Spinal cord (tissue), 9 donors: ENCODE measurements at regions not wholly inside any gene's neighbourhood (a gene's known extent, or its start where the extent isn't known, plus 50 kb on each side); places are given as distances from the start of the nearest gene placed in this dataset.

ENCODE experiments used
- DNase-seq, 6 donors: peaks; one replicate each; pipeline versions ENCODE4 v3.0.0 to v3.0.0-alpha.2; 2013 to 2015; ENCODE audit warnings: low spot score in 6 of 6, low read depth in 4 of 6
- H3K27ac ChIP-seq: one replicate; pipeline ENCODE4 v1.5.1; 2013; ENCODE audit warnings: low read depth, low read length, control low read depth
- H3K27me3 ChIP-seq: one replicate; pipeline ENCODE4 v1.6.1; 2013; ENCODE audit warnings: low read length; ENCODE audit not compliant: control insufficient read depth, insufficient read depth
- H3K36me3 ChIP-seq: one replicate; pipeline ENCODE4 v1.6.1; 2013; ENCODE audit warnings: low read length; ENCODE audit not compliant: control insufficient read depth, insufficient read depth
- H3K4me1 ChIP-seq: one replicate; pipeline ENCODE4 v1.6.1; 2013; ENCODE audit warnings: low read length; ENCODE audit not compliant: control insufficient read depth, insufficient read depth
- H3K4me3 ChIP-seq: one replicate; pipeline ENCODE4 v1.5.1; 2013; ENCODE audit warnings: low read depth, low read length, control low read depth
- H3K9me3 ChIP-seq: one replicate; pipeline ENCODE4 v1.6.1; 2013; ENCODE audit warnings: low read length; ENCODE audit not compliant: control insufficient read depth, insufficient read depth
- WGBS: methylation state at CpG from one replicate; pipeline ENCODE4 v1.1.5; 2013; ENCODE audit warnings: missing lambda C conversion rate; ENCODE audit not compliant: insufficient coverage; 5-methylcytosine and 5-hydroxymethylcytosine counted together
- donor health status: healthy.

DNA sequence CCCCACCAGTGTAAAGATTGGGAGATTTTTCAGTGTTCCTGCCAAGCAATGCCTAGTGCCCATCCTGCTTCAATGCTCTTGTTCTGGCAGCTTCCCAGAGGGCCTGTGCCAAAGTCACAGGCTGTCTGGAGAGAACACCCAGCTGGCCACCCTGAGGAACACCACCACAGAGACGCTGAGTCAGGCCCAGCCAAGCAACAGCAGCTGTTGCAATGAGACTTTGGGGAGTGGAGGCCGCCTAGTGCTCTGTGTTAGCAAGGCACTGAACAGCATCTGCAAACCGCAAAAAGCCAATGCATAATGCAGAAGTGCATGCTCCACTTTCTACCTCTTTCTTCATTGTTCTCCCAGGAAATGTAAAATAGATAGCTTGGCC, 168.1 kb downstream of the NXPE2 start:
- peak in 5 of 6 donors; percentile 27 to 95 (median 53) for DNase-seq
- no peaks in the 10 kb centered on the region for H3K27me3 ChIP-seq
- no peaks in the 10 kb centered on the region for H3K9me3 ChIP-seq
- 50% methylated on average over 3 of the region's 3 CpGs for WGBS
- no peak overlapping the region for H3K27ac ChIP-seq
- peaks cover 10% of the 10 kb centered on the region for H3K4me1 ChIP-seq
- no peaks in the 10 kb centered on the region for H3K36me3 ChIP-seq
- H3K4me3 ChIP-seq: no peak overlapping the region

DNA sequence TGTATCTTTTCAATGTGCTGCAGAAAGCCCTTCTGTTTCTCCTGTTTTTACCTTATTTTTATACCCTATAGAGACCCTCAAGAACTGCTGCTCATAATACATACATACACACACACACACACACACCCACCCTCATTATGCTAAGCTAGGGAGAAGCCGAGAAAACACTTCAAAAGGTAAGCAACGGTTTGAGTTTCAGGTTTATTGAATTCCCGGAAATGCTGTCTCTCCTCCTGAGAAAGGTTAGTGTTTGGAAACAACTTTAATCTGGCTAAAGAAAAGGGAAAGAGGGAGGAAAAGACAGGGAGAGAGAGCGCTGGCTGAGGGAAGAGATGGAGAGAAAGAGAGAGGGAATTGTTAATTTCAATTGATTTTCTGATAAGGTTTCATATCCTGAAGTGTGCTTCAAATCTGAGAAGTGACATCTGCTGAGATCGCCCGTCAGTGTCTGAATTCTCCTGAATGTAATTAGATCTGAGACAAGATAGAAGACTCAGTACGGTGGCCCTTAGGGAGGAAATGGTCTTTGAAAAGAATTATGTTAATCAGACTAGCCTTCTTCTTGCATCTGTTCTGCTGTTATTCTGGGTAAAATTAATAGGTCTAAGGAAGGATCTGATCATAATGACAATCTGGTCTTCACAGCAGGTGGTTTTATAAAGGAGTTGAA, 169.1 kb downstream of the NXPE2 start:
- H3K27me3 ChIP-seq: no peaks in the 10 kb centered on the region
- H3K4me1 ChIP-seq: peaks cover 10% of the 10 kb centered on the region
- H3K27ac ChIP-seq: no peak overlapping the region
- H3K36me3 ChIP-seq: no peaks in the 10 kb centered on the region
- H3K4me3 ChIP-seq: no peak overlapping the region
- DNase-seq: peak in 1 of 6 donors; percentile 62
- 45% methylated on average over 6 of the region's 7 CpGs for WGBS
- no peaks in the 10 kb centered on the region for H3K9me3 ChIP-seq

DNA sequence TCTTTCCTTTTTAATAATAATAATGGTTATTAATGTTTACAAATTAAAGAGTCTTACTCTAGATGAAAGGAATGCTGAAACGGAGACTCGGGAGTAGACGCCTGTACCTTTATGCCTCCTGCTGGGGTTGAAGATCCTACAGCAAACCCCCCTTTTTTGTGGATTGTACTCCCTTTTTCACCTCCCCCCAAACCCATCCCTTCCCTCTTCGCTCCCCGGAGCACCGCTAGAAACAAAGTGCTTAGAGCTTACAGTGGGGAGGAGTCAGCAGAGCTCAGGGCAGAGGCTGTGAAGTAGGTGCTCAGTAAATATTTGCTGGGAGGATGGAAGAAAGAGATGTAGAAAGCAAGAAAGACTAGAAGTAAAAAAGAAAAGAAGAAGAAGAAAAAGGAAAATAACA, 169.7 kb downstream of the NXPE2 start:
- 50% methylated on average over 3 of the region's 6 CpGs for WGBS
- Histone ChIP-seq H3K4me3 (no peak overlapping the region), H3K4me1 (peaks cover 10% of the 10 kb centered on the region), H3K27ac (no peak overlapping the region), H3K27me3 (no peaks in the 10 kb centered on the region), H3K9me3 (no peaks in the 10 kb centered on the region), H3K36me3 (no peaks in the 10 kb centered on the region)
- no peak for DNase-seq

- Histone ChIP-seq H3K4me3 (no peak overlapping the region), H3K4me1 (no peaks in the 10 kb centered on the region), H3K36me3 (no peaks in the 10 kb centered on the region), H3K27me3 (no peaks in the 10 kb centered on the region), H3K9me3 (peaks cover 3% of the 10 kb centered on the region), H3K27ac (no peak overlapping the region)
- DNase-seq: peak in 2 of 6 donors; percentile 18 to 35
- 67% methylated on average over 1 of the region's 4 CpGs for WGBS
Observed at GRCh38 chr11:114857281-114857680, 179.0 kb downstream of the NXPE2 start.

DNA sequence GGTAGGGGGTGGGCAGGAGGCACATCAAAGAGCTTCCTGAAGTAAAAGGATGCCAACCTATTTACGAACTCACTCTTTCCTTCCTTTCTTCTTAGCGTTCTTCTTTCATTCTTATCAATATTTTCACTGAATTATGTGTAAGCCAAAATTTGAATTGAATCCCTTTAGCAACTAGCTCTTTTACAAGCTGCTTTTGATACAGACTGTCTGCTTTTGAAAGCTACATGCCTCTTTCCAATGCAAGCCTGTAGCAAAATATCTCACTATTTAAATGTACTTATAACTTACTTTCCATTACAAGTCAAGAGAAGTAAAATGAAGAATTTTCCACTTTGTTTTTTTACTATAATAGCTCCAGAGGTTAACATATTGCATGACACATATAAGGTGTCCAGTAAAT, 186.6 kb downstream of the NXPE2 start:
- WGBS: no CpG with 5 or more reads among the region's 2 CpGs
- Histone ChIP-seq H3K36me3 (no peaks in the 10 kb centered on the region), H3K4me1 (no peaks in the 10 kb centered on the region), H3K27me3 (no peaks in the 10 kb centered on the region), H3K9me3 (no peaks in the 10 kb centered on the region), H3K4me3 (no peak overlapping the region), H3K27ac (no peak overlapping the region)
- DNase-seq: no peak

GRCh38 chr11:114876234-114876633, 197.9 kb downstream of the NXPE2 start:
- H3K27me3 ChIP-seq: no peaks in the 10 kb centered on the region
- peaks cover under 1% of the 10 kb centered on the region for H3K4me1 ChIP-seq
- no peak overlapping the region for H3K27ac ChIP-seq
- H3K4me3 ChIP-seq: no peak overlapping the region
- no peaks in the 10 kb centered on the region for H3K36me3 ChIP-seq
- no peaks in the 10 kb centered on the region for H3K9me3 ChIP-seq
- no peak for DNase-seq
- WGBS: 64% methylated on average over 5 of the region's 6 CpGs

DNA sequence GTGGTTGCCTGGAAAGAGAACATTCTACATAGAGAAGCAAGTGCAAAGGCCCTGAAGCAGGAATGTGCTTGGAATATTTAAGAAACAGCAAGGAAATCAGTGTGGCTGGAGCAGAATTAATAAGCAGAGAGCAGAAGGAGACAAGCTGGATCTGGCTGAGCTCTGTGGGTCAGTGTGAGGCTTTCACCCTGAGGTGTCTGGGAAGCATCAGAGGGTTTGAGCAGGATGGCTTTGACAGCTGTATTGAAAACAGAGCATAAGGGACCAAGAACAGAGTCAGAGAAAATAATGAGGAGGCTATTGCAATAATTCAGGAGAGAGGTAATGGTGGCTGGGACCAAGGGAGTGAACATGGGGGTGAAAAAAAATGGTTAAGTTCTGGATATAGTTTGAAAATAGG, 199.6 kb downstream of the NXPE2 start:
- no peak overlapping the region for H3K27ac ChIP-seq
- H3K4me1 ChIP-seq: no peaks in the 10 kb centered on the region
- H3K36me3 ChIP-seq: no peaks in the 10 kb centered on the region
- no peak overlapping the region for H3K4me3 ChIP-seq
- DNase-seq: no peak
- H3K27me3 ChIP-seq: no peaks in the 10 kb centered on the region
- no peaks in the 10 kb centered on the region for H3K9me3 ChIP-seq

DNA sequence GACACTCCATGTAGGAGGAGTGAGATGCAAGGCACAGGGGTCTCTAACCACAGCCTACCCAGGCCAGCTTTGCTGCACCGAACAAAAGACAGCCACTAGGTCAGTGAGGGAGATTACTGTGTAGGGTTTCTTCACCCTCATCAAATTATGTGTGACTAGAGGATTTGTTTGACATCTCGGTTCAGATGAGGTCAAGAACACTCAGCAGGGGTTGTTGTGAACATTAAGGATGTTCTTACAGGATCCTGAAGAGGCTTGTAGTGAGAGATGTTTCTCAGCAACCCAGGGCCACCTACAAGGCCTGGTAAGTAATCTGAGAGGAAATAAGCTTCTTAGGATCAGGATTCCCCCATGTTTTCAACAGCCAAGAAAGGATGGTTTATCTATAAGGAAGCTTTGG, 202.1 kb downstream of the NXPE2 start:
- no peak for DNase-seq
- no peaks in the 10 kb centered on the region for H3K4me1 ChIP-seq
- no peaks in the 10 kb centered on the region for H3K9me3 ChIP-seq
- H3K36me3 ChIP-seq: no peaks in the 10 kb centered on the region
- no peaks in the 10 kb centered on the region for H3K27me3 ChIP-seq
- H3K27ac ChIP-seq: no peak overlapping the region
- H3K4me3 ChIP-seq: no peak overlapping the region
- 57% methylated on average over 1 of the region's 2 CpGs for WGBS

GRCh38 chr11:114883472-114883871, 205.1 kb downstream of the NXPE2 start:
- WGBS: 82% methylated on average over 3 of the region's 3 CpGs
- no peaks in the 10 kb centered on the region for H3K27me3 ChIP-seq
- DNase-seq: peak in 1 of 6 donors; percentile 13

GRCh38 chr11:114886644-114887265, 208.4 kb downstream of the NXPE2 start:
- H3K27ac ChIP-seq: no peak overlapping the region
- no peak overlapping the region for H3K4me3 ChIP-seq
- WGBS: 30% methylated on average over 4 of the region's 4 CpGs
- H3K9me3 ChIP-seq: peaks cover 2% of the 10 kb centered on the region
- H3K27me3 ChIP-seq: peaks cover 7% of the 10 kb centered on the region
- DNase-seq: no peak
- H3K36me3 ChIP-seq: no peaks in the 10 kb centered on the region
- peaks cover 10% of the 10 kb centered on the region for H3K4me1 ChIP-seq

More at GRCh38 chr11:114883472-114883871, 205.1 kb downstream of the NXPE2 start:
- H3K4me1 ChIP-seq: no peaks in the 10 kb centered on the region
- no peak overlapping the region for H3K27ac ChIP-seq
- H3K36me3 ChIP-seq: no peaks in the 10 kb centered on the region
- no peaks in the 10 kb centered on the region for H3K9me3 ChIP-seq
- H3K4me3 ChIP-seq: no peak overlapping the region
